ENCODE measurements at regions not wholly inside any gene's neighbourhood (a gene's known extent, or its start where the extent isn't known, plus 50 kb on each side); places are given as distances from the start of the nearest gene placed in this dataset.
A peak's percentile ranks its signal among the peaks of the same experiment; 100 is the strongest.

DNA sequence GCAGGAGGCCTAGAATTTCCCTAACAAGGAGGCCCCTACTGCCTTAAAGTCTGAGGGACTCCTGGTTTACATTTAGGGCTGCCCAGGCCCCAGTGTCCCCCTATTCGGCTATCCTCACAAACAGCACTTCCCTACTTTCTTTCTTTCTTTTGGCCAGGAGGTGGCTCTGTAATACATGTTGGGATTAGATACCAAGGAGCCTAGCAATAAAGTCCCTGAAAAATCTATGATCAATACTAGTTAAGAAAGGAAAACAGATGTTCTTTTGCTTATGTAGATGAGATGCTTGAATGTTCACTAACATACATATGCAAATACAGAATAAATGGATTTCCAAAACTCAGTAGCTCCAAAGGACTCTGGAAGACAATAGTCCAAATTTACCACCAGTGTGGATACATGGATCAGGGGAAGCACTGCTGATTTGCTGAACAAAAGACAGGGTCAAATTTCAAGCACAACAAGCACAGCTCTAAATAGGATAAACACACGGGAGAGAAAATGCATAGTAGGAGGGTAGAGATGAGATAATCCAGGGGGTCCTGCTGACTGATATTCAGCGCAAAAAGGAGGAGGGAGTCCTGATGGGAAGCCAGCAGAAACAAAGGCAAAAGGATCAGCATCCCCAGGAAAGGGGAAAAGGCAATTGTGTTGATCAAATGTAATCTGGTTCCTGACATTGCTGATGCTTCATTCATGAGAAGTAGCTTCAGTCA is 240.0 kb downstream of the NUF2 start (continued):
- TF ChIP-seq CBFB (CRISPR knock-in tag; IDR thresholded peaks at IDR 0.05; ENCODE audit: low read depth): no peak
- peak; percentile 57 for TF ChIP-seq SP1 (CRISPR knock-in tag; conservative IDR thresholded peaks at IDR 0.05)
- TF ChIP-seq, protein P1, sequence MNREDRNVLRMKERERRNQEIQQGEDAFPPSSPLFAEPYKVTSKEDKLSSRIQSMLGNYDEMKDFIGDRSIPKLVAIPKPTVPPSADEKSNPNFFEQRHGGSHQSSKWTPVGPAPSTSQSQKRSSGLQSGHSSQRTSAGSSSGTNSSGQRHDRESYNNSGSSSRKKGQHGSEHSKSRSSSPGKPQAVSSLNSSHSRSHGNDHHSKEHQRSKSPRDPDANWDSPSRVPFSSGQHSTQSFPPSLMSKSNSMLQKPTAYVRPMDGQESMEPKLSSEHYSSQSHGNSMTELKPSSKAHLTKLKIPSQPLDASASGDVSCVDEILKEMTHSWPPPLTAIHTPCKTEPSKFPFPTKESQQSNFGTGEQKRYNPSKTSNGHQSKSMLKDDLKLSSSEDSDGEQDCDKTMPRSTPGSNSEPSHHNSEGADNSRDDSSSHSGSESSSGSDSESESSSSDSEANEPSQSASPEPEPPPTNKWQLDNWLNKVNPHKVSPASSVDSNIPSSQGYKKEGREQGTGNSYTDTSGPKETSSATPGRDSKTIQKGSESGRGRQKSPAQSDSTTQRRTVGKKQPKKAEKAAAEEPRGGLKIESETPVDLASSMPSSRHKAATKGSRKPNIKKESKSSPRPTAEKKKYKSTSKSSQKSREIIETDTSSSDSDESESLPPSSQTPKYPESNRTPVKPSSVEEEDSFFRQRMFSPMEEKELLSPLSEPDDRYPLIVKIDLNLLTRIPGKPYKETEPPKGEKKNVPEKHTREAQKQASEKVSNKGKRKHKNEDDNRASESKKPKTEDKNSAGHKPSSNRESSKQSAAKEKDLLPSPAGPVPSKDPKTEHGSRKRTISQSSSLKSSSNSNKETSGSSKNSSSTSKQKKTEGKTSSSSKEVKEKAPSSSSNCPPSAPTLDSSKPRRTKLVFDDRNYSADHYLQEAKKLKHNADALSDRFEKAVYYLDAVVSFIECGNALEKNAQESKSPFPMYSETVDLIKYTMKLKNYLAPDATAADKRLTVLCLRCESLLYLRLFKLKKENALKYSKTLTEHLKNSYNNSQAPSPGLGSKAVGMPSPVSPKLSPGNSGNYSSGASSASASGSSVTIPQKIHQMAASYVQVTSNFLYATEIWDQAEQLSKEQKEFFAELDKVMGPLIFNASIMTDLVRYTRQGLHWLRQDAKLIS (CRISPR knock-in tag; IDR thresholded peaks at IDR 0.05; ENCODE audit: borderline replicate concordance): 0 out of 2 replicates have a peak, but pooled peaks have one; percentile 25

DNA sequence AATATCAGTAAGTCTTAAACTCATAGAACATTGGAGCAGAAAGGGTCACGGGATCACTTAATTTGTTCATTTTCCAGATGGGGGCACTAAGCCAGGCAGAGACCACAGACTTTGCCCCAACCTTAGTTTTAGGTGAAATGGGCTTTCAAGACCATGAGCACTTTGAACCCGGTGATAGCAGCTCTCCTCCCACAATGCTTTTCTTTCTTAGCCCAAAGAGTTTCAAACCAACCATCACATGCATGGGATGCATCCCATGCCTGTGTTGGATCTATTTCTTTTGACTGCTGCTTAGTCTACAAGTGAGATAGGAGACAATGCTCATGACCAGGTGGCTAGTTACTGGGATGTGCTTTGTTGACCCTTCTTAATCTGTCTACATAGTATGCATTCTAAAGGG is 240.6 kb downstream of the NUF2 start:
- H3K4me1 Mint-ChIP-seq: peaks cover 56% of the 10 kb centered on the region
- ChIA-PET CTCF (interaction anchor here (0.7 to 1.4 kb wide), 7 partner anchors 27 to 678 kb away, joined by 3 to 4 read pairs (median 3); no protein-coding TSS in a partner anchor), POLR2A (no interaction called here)
- H3K9me3 Mint-ChIP-seq: peaks cover 4% of the 10 kb centered on the region
- TF ChIP-seq, protein P2, sequence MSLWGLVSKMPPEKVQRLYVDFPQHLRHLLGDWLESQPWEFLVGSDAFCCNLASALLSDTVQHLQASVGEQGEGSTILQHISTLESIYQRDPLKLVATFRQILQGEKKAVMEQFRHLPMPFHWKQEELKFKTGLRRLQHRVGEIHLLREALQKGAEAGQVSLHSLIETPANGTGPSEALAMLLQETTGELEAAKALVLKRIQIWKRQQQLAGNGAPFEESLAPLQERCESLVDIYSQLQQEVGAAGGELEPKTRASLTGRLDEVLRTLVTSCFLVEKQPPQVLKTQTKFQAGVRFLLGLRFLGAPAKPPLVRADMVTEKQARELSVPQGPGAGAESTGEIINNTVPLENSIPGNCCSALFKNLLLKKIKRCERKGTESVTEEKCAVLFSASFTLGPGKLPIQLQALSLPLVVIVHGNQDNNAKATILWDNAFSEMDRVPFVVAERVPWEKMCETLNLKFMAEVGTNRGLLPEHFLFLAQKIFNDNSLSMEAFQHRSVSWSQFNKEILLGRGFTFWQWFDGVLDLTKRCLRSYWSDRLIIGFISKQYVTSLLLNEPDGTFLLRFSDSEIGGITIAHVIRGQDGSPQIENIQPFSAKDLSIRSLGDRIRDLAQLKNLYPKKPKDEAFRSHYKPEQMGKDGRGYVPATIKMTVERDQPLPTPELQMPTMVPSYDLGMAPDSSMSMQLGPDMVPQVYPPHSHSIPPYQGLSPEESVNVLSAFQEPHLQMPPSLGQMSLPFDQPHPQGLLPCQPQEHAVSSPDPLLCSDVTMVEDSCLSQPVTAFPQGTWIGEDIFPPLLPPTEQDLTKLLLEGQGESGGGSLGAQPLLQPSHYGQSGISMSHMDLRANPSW (CRISPR knock-in tag; conservative IDR thresholded peaks at IDR 0.05; ENCODE audit: low read depth): no peak
- TF ChIP-seq ZNF219 (CRISPR knock-in tag; IDR thresholded peaks at IDR 0.05; ENCODE audit: borderline replicate concordance): no peak
- TF ChIP-seq AR (CRISPR knock-in tag; IDR thresholded peaks at IDR 0.05): no peak
- no peak for TF ChIP-seq ZNF396 (CRISPR knock-in tag; IDR thresholded peaks at IDR 0.05; ENCODE audit: borderline replicate concordance)
- TF ChIP-seq ELF4 (CRISPR knock-in tag; IDR thresholded peaks at IDR 0.05; ENCODE audit: low read depth): no peak
- no peak for TF ChIP-seq PREB (CRISPR knock-in tag; IDR thresholded peaks at IDR 0.05; ENCODE audit: borderline replicate concordance)
- TF ChIP-seq, protein P3, sequence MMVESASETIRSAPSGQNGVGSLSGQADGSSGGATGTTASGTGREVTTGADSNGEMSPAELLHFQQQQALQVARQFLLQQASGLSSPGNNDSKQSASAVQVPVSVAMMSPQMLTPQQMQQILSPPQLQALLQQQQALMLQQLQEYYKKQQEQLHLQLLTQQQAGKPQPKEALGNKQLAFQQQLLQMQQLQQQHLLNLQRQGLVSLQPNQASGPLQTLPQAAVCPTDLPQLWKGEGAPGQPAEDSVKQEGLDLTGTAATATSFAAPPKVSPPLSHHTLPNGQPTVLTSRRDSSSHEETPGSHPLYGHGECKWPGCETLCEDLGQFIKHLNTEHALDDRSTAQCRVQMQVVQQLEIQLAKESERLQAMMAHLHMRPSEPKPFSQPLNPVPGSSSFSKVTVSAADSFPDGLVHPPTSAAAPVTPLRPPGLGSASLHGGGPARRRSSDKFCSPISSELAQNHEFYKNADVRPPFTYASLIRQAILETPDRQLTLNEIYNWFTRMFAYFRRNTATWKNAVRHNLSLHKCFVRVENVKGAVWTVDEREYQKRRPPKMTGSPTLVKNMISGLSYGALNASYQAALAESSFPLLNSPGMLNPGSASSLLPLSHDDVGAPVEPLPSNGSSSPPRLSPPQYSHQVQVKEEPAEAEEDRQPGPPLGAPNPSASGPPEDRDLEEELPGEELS (CRISPR knock-in tag; IDR thresholded peaks at IDR 0.05): no peak
- no peak for TF ChIP-seq TCF7 (CRISPR knock-in tag; IDR thresholded peaks at IDR 0.05; ENCODE audit: low read depth)
- H3K27ac Mint-ChIP-seq: peak overlapping the region; percentile 88
- no peak; the same call in 1 of the 2 replicates for ATAC-seq
- no peaks in the 10 kb centered on the region for H3K27me3 Mint-ChIP-seq (ENCODE audit: low read depth)
- H3K4me3 Mint-ChIP-seq: no peak overlapping the region
- peaks cover 4% of the 10 kb centered on the region for H3K36me3 Mint-ChIP-seq
- no peak for DNase-seq (ENCODE audit: low spot score)

Measured in WTC11 (cell line).